Liver (tissue), 8 donors: ENCODE measurements at regions not wholly inside any gene's neighbourhood (a gene's known extent, or its start where the extent isn't known, plus 50 kb on each side); places are given as distances from the start of the nearest gene placed in this dataset.

ENCODE experiments used
- DNase-seq: peaks from one replicate; pipeline ENCODE4 v3.0.0-alpha.2; 2017; ENCODE audit warnings: low spot score
- H3K27ac ChIP-seq, 2 donors: one replicate each; pipeline ENCODE4 v1.7.0; 2013; ENCODE audit warnings: inconsistent platforms in 2 of 2, low read length in 2 of 2, control low read depth in 1 of 2, low read depth in 1 of 2, mild to moderate bottlenecking in 1 of 2
- H3K27me3 ChIP-seq, 4 donors: one replicate each; pipeline versions ENCODE4 v1.6.1 to v1.7.0; 2013; ENCODE audit warnings: low read length in 3 of 4, inconsistent platforms in 1 of 4, mild to moderate bottlenecking in 1 of 4, moderate library complexity in 1 of 4; ENCODE audit not compliant: control insufficient read depth in 4 of 4, insufficient read depth in 4 of 4
- H3K36me3 ChIP-seq, 4 donors: one replicate each; pipeline versions ENCODE4 v1.6.1 to v1.7.0; 2013; ENCODE audit warnings: low read length in 3 of 4, mild to moderate bottlenecking in 3 of 4, low read depth in 1 of 4, moderate library complexity in 1 of 4; ENCODE audit not compliant: control insufficient read depth in 4 of 4, insufficient read depth in 3 of 4
- H3K4me1 ChIP-seq, 4 donors: one replicate each; pipeline versions ENCODE4 v1.6.1 to v1.7.0; 2013; ENCODE audit warnings: low read length in 3 of 4, mild to moderate bottlenecking in 3 of 4, moderate library complexity in 1 of 4; ENCODE audit not compliant: control insufficient read depth in 4 of 4, insufficient read depth in 4 of 4
- H3K4me3 ChIP-seq, 3 donors: one replicate each; pipeline versions ENCODE4 v1.6.1 to v1.7.0; 2013; ENCODE audit warnings: low read length in 3 of 3, control low read depth in 1 of 3, low read depth in 1 of 3, mild to moderate bottlenecking in 1 of 3
- H3K9ac ChIP-seq, 2 donors: one replicate each; pipeline ENCODE4 v1.7.0; 2013; ENCODE audit warnings: low read length in 2 of 2, mild to moderate bottlenecking in 2 of 2, moderate library complexity in 2 of 2, control low read depth in 1 of 2, low read depth in 1 of 2
- H3K9me3 ChIP-seq, 4 donors: one replicate each; pipeline versions ENCODE4 v1.6.1 to v1.7.0; 2013; ENCODE audit warnings: low read length in 3 of 4; ENCODE audit not compliant: control insufficient read depth in 4 of 4
- ATF3 ChIP-seq: IDR thresholded peaks from 2 replicates; pipeline ENCODE4 v1.6.1; 2016; ENCODE audit warnings: antibody characterized with exemption
- CTCF ChIP-seq: fragments of 150-350 bp; IDR thresholded peaks from 2 replicates; pipeline ENCODE4 v1.5.1; 2017; ENCODE audit warnings: improper control_type of control experiment, low read depth, low read length; ENCODE audit not compliant: missing input control
- EGR1 ChIP-seq, 2 donors: IDR thresholded peaks; 2 replicates each; pipeline ENCODE4 v1.6.1; 2016 to 2018; ENCODE audit warnings: antibody characterized with exemption in 2 of 2, low read depth in 2 of 2
- FOXA1 ChIP-seq: IDR thresholded peaks from 2 replicates; pipeline ENCODE4 v1.6.1; 2016; ENCODE audit warnings: antibody characterized with exemption
- FOXA2 ChIP-seq: IDR thresholded peaks from 2 replicates; pipeline ENCODE4 v1.6.1; 2016; ENCODE audit warnings: antibody characterized with exemption
- GABPA ChIP-seq, 2 donors: IDR thresholded peaks in 1 of 2; conservative IDR thresholded peaks in 1 of 2; 2 replicates each; pipeline ENCODE4 v1.6.1; 2016; ENCODE audit warnings: antibody characterized with exemption in 2 of 2, mild to moderate bottlenecking in 1 of 2, moderate library complexity in 1 of 2
- HNF4A ChIP-seq, 2 donors: conservative IDR thresholded peaks; 2 replicates each; pipeline ENCODE4 v1.6.1; 2016; ENCODE audit warnings: antibody characterized with exemption in 2 of 2, mild to moderate bottlenecking in 2 of 2
- HNF4G ChIP-seq: IDR thresholded peaks from 2 replicates; pipeline ENCODE4 v1.6.1; 2016; ENCODE audit warnings: antibody characterized with exemption
- JUND ChIP-seq, 2 donors: IDR thresholded peaks; 2 replicates each; pipeline ENCODE4 v1.6.1; 2016; ENCODE audit warnings: antibody characterized with exemption in 2 of 2
- MAX ChIP-seq: IDR thresholded peaks from 2 replicates; pipeline ENCODE4 v1.6.1; 2016; ENCODE audit warnings: antibody characterized with exemption
- NR2F2 ChIP-seq: IDR thresholded peaks from 2 replicates; pipeline ENCODE4 v1.6.1; 2016; ENCODE audit warnings: antibody characterized with exemption
- RAD21 ChIP-seq, 2 donors: IDR thresholded peaks; 2 replicates each; pipeline ENCODE4 v1.6.1; 2016; ENCODE audit warnings: antibody characterized with exemption in 2 of 2, mild to moderate bottlenecking in 2 of 2
- REST ChIP-seq: IDR thresholded peaks from 2 replicates; pipeline ENCODE4 v1.6.1; 2016; ENCODE audit warnings: antibody characterized with exemption, mild to moderate bottlenecking
- RXRA ChIP-seq, 2 donors: IDR thresholded peaks; 2 replicates each; pipeline ENCODE4 v1.6.1; 2017 to 2018; ENCODE audit warnings: antibody characterized with exemption in 2 of 2, mild to moderate bottlenecking in 1 of 2
- SP1 ChIP-seq: IDR thresholded peaks from 2 replicates; pipeline ENCODE4 v1.6.1; 2018; ENCODE audit warnings: antibody characterized with exemption, mild to moderate bottlenecking
- TAF1 ChIP-seq: conservative IDR thresholded peaks from 2 replicates; pipeline ENCODE4 v1.6.1; 2016; ENCODE audit warnings: antibody characterized with exemption, mild to moderate bottlenecking
- YY1 ChIP-seq: IDR thresholded peaks from 2 replicates; pipeline ENCODE4 v1.6.1; 2016; ENCODE audit warnings: antibody characterized with exemption, mild to moderate bottlenecking
- ZBTB33 ChIP-seq: IDR thresholded peaks from 2 replicates; pipeline ENCODE4 v1.6.1; 2016; ENCODE audit warnings: antibody characterized with exemption
- WGBS: extraction: QIAGEN DNeasy Blood & Tissue Kit; methylation state at CpG from one replicate; pipeline ENCODE4 v1.1.7; 2013; 5-methylcytosine and 5-hydroxymethylcytosine counted together
- donor health status: healthy.
- donor health status: healthy.
- donor health status: healthy.
- donor health status: healthy.
- donor health status: healthy.

- Histone ChIP-seq H3K27me3 (peaks cover 0 to 2% (median 0%) of the 10 kb centered on the region in 4 donors), H3K4me1 (no peaks in the 10 kb centered on the region), H3K4me3 (no peak overlapping the region), H3K27ac (no peak overlapping the region), H3K9ac (no peak overlapping the region), H3K36me3 (no peaks in the 10 kb centered on the region), H3K9me3 (peaks cover 0 to 4% (median 0%) of the 10 kb centered on the region in 4 donors)
- no peak for DNase-seq
- TF ChIP-seq YY1, result no peak
- no peak for TF ChIP-seq CTCF
- TF ChIP-seq GABPA (IDR thresholded peaks at IDR 0.05 in 1 of 2, conservative IDR thresholded peaks at IDR 0.05 in 1 of 2), result no peak
- TF ChIP-seq NR2F2, result no peak
- no peak for TF ChIP-seq ZBTB33
- no peak for TF ChIP-seq HNF4A (conservative IDR thresholded peaks at IDR 0.05)
- no peak for TF ChIP-seq FOXA1
- TF ChIP-seq RXRA (IDR thresholded peaks at IDR 0.05), result no peak
- no peak for TF ChIP-seq RAD21 (IDR thresholded peaks at IDR 0.05)
- TF ChIP-seq HNF4G, result no peak
- TF ChIP-seq JUND (IDR thresholded peaks at IDR 0.05), result no peak
- TF ChIP-seq SP1, result no peak
- TF ChIP-seq ATF3, result no peak
- no peak for TF ChIP-seq EGR1 (IDR thresholded peaks at IDR 0.05; ENCODE audit: low read depth in 2 of 2)
- TF ChIP-seq MAX, result no peak
- no peak for TF ChIP-seq FOXA2
- no peak for TF ChIP-seq REST
- TF ChIP-seq TAF1, result no peak
- 63% methylated on average over 20 of the region's 20 CpGs for WGBS
Measured at GRCh38 chr2:381941-382727, 94.2 kb upstream of the ALKAL2 start.
